ENCODE measurements at regions not wholly inside any gene's neighbourhood (a gene's known extent, or its start where the extent isn't known, plus 50 kb on each side); places are given as distances from the start of the nearest gene placed in this dataset.

- Mint-ChIP-seq H3K4me3 (no peak overlapping the region), H3K4me1 (ENCODE audit: low read depth) (no peaks in the 10 kb centered on the region), H3K36me3 (ENCODE audit: low read depth) (no peaks in the 10 kb centered on the region), H3K27me3 (peaks cover 3% of the 10 kb centered on the region), H3K27ac (no peak overlapping the region), H3K9me3 (no peaks in the 10 kb centered on the region)
Observed at GRCh38 chr6:147023581-147023980, 180.6 kb upstream of the STXBP5 start.

DNA sequence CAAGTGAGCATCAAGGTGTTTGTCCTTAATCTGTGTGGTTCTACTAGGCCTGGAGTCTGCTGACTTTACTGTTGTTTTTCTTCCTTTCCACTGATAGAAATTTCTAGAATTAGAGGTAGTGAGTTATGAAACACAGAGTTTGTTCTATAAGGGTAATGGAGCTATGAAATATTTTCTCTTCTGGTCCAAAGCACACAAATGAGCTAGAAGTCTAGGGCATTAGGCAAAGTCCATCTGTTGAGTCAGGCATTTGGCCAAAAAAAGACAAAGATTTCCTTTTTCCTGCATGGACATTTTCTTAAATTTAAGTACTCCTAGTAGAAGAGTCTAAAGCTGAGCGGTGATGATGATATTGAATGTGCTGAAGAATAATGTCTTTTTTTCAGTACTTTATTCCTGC lies 174.3 kb upstream of the STXBP5 start:
- no peak overlapping the region for H3K27ac Mint-ChIP-seq
- no peak overlapping the region for H3K4me3 Mint-ChIP-seq
- H3K27me3 Mint-ChIP-seq: peaks cover 3% of the 10 kb centered on the region
- no peaks in the 10 kb centered on the region for H3K4me1 Mint-ChIP-seq (ENCODE audit: low read depth)
- H3K9me3 Mint-ChIP-seq: no peaks in the 10 kb centered on the region
- no peaks in the 10 kb centered on the region for H3K36me3 Mint-ChIP-seq (ENCODE audit: low read depth)

DNA sequence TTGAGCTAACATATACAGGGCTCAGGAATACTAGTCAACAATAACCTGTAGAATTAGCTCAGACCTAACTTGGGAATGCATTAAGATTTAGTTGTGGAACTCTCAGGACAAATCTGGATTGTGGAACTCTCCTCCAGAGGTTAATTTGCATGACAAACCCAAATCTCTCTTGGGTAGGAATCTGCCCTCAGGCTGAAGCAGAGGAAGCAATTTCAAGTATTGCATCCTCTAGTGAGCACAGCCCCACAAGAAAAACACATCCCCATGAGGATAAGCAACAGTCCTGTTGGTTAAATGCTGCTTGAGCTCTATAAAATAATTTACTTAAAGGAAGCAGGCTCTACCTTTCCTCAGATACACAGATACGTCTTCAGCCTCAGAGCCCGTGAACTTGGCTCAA lies 170.9 kb upstream of the STXBP5 start:
- no peak overlapping the region for H3K27ac Mint-ChIP-seq
- no peak overlapping the region for H3K4me3 Mint-ChIP-seq
- no peaks in the 10 kb centered on the region for H3K27me3 Mint-ChIP-seq
- H3K4me1 Mint-ChIP-seq (ENCODE audit: low read depth): no peaks in the 10 kb centered on the region
- H3K9me3 Mint-ChIP-seq: no peaks in the 10 kb centered on the region
- no peaks in the 10 kb centered on the region for H3K36me3 Mint-ChIP-seq (ENCODE audit: low read depth)

DNA sequence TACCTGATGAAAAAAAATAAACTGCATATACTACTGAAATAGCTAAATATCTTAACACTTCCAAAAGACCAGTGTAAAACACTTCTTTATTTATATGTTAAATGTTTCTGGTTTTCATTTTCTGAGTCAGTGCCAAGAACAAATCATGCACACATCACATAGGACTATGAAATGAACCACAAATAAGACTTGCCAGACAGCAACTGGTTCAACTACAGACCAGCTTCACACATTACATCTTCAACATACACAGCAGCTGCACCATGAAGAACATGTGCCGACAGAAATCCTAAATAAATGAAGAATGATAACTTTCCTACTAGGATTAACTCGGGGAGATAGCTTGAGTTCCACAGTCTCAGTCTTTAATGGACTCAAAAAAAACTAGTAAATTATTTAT lies 168.3 kb upstream of the STXBP5 start:
- H3K27me3 Mint-ChIP-seq: no peaks in the 10 kb centered on the region
- H3K9me3 Mint-ChIP-seq: no peaks in the 10 kb centered on the region
- H3K27ac Mint-ChIP-seq: no peak overlapping the region
- no peak overlapping the region for H3K4me3 Mint-ChIP-seq
- H3K4me1 Mint-ChIP-seq (ENCODE audit: low read depth): no peaks in the 10 kb centered on the region
- no peaks in the 10 kb centered on the region for H3K36me3 Mint-ChIP-seq (ENCODE audit: low read depth)

- Mint-ChIP-seq H3K4me3 (no peak overlapping the region), H3K4me1 (ENCODE audit: low read depth) (no peaks in the 10 kb centered on the region), H3K9me3 (no peaks in the 10 kb centered on the region), H3K27ac (no peak overlapping the region), H3K36me3 (ENCODE audit: low read depth) (no peaks in the 10 kb centered on the region), H3K27me3 (no peaks in the 10 kb centered on the region)
Observed at GRCh38 chr6:147037881-147038280, 166.3 kb upstream of the STXBP5 start.

DNA sequence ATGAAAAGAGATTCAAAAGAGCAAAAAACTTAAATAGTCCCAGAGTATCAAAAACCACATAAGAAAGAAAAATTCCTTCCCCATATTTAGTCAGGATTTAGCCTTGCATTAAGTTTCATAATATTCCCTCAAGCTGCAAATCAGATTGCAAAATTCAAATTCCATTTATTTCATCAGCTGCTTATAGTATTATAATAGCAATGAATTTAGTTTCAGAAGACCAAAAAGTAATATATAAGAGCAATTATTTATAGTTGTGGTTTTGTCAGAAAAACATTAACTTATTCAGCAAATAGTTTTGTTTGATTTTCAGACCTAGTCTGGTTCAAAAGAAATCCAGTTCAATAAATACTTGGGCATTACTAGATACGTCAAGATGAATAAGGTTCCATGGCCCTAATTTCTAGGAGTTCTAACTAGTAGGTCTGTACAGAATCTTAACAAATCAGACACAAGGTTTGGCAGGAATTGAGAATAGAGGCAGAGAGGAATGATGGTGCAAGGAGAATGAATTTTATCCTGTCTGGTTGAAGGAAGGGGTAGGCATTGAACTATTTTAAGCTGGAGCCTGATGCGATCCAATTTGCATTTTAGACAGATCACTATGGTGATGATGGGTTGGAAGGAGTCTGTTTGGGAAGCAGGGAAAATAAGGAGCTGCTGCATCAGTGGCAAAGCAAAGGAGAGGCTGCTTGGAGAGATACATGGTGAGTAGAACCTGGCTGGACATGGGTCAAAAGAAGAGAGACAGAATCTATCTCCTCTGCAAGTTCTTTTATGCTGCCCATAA lies 163.9 kb upstream of the STXBP5 start:
- H3K36me3 Mint-ChIP-seq (ENCODE audit: low read depth): no peaks in the 10 kb centered on the region
- no peak overlapping the region for H3K27ac Mint-ChIP-seq
- no peaks in the 10 kb centered on the region for H3K4me1 Mint-ChIP-seq (ENCODE audit: low read depth)

DNA sequence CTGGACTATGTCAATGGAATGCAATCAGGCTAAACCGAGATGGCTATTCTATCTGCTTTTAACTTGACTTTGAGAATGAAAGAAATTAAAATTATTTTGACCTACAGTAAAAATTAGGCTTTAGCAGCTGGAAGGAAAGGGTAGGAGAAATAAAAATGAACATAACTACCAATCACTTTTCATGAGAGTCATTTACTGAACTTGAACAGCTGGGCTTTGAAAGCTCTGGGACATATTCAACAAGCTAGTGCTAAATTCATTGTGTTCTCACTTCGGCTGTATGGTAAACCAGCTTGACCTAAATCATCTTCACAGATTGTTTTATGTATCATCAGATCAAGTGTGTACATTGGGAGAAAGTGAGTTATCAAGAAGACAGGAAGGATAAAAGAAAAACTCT lies 161.5 kb upstream of the STXBP5 start:
- Mint-ChIP-seq H3K27me3 (no peaks in the 10 kb centered on the region), H3K9me3 (peaks cover 11% of the 10 kb centered on the region), H3K4me3 (no peak overlapping the region), H3K36me3 (ENCODE audit: low read depth) (no peaks in the 10 kb centered on the region), H3K27ac (no peak overlapping the region), H3K4me1 (ENCODE audit: low read depth) (no peaks in the 10 kb centered on the region)

More for the DNA sequence above, 163.9 kb upstream of the STXBP5 start:
- no peaks in the 10 kb centered on the region for H3K27me3 Mint-ChIP-seq
- no peak overlapping the region for H3K4me3 Mint-ChIP-seq
- H3K9me3 Mint-ChIP-seq: peaks cover 11% of the 10 kb centered on the region

DNA sequence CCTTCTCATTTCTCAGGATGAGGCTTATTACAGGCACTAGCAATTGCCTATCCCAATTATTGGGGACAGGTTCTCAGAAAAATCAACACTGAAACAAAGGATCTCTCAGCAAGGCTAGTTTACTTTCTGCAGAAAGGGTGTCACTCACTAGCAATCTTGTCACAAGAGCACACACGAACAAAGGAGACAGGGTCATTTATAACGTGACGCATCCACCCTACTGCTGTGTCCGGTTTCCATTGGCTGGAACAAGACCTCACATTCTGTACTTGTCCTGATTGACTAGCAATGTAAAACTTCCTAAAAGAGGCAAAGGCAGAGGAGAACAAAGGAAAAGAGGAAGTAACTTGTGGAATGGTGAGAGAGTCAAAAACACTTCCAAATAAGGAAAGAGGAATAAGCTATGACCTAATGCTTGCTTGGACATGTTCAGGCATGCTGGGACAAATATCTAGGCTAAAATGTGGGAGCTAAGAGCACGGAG lies 160.2 kb upstream of the STXBP5 start:
- H3K4me1 Mint-ChIP-seq (ENCODE audit: low read depth): no peaks in the 10 kb centered on the region
- H3K27me3 Mint-ChIP-seq: no peaks in the 10 kb centered on the region
- no peaks in the 10 kb centered on the region for H3K36me3 Mint-ChIP-seq (ENCODE audit: low read depth)
- no peak overlapping the region for H3K27ac Mint-ChIP-seq
- H3K9me3 Mint-ChIP-seq: peaks cover 11% of the 10 kb centered on the region
- no peak overlapping the region for H3K4me3 Mint-ChIP-seq

DNA sequence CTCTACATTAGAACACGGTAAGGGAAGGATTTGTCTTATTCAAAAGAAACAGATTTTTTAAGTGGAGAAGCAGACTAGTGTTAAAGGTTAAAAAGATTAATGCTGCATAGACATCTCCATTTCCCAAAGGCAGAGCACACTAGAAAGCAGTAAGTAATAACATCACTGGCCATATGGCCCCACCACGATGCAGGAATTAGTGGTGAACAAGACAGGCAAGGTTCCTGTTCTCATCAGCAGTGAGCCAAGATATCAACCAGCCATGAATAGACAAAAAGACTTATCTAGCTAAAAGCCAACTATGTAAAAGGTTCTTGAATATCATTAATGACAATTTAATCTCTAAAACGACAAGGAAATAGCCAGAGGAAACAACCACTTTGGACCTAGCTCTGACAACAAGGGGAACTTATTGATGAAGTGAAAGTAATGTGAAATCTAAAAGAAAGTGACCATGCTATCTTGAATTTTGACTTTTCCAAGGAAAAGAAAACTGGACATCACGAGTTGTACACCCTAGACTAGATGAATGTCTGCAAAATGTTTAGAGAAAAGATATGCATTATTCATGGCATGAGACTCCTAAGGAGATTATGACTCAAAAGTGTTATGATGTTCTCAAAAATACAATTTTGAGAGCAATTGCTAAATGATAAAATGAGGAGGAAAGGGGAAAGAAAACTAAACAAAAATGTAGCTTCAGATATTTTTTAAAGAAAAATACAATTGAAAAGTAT lies 157.9 kb upstream of the STXBP5 start:
- H3K4me1 Mint-ChIP-seq (ENCODE audit: low read depth): no peaks in the 10 kb centered on the region
- no peak overlapping the region for H3K4me3 Mint-ChIP-seq
- H3K36me3 Mint-ChIP-seq (ENCODE audit: low read depth): no peaks in the 10 kb centered on the region
- no peaks in the 10 kb centered on the region for H3K27me3 Mint-ChIP-seq
- no peak overlapping the region for H3K27ac Mint-ChIP-seq
- peaks cover 11% of the 10 kb centered on the region for H3K9me3 Mint-ChIP-seq

- Mint-ChIP-seq H3K9me3 (peaks cover 7% of the 10 kb centered on the region), H3K4me1 (ENCODE audit: low read depth) (no peaks in the 10 kb centered on the region), H3K4me3 (no peak overlapping the region), H3K36me3 (ENCODE audit: low read depth) (no peaks in the 10 kb centered on the region), H3K27ac (no peak overlapping the region), H3K27me3 (peaks cover 5% of the 10 kb centered on the region)
Observed at GRCh38 chr6:147048930-147049329, 155.3 kb upstream of the STXBP5 start.

DNA sequence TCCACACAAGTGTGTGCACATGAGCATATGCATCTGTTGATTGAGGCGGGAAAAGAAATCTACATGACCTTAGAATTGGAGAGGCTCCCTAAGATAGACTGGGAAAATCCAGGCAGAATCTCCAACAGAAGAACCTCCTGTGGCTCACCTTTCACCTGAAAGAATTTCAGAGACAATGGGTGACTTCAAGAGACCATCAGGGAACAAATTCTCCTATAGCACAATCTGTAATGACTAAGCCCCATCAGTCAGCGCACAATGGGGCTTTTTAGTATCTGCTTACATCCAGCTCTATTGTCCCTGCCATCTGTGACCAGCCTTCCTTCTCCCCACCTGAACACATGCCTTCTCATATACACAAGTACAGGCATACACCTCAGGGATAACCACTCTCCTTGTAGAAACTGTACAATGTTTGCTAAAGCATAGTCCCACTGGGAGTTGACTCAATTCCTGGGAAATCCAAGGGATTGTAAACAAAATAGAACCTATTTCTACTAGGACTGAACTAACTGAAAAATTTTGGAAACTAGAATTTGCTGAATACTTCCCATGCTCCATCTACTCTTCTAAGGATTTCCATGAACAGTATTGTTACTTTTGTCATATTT lies 150.8 kb upstream of the STXBP5 start:
- peaks cover 5% of the 10 kb centered on the region for H3K27me3 Mint-ChIP-seq
- H3K9me3 Mint-ChIP-seq: no peaks in the 10 kb centered on the region
- no peak overlapping the region for H3K4me3 Mint-ChIP-seq
- no peaks in the 10 kb centered on the region for H3K36me3 Mint-ChIP-seq (ENCODE audit: low read depth)
- no peak overlapping the region for H3K27ac Mint-ChIP-seq
- peaks cover 17% of the 10 kb centered on the region for H3K4me1 Mint-ChIP-seq (ENCODE audit: low read depth)

- peaks cover 5% of the 10 kb centered on the region for H3K27me3 Mint-ChIP-seq
Observed at GRCh38 chr6:147054158-147054557, 150.1 kb upstream of the STXBP5 start.

DNA sequence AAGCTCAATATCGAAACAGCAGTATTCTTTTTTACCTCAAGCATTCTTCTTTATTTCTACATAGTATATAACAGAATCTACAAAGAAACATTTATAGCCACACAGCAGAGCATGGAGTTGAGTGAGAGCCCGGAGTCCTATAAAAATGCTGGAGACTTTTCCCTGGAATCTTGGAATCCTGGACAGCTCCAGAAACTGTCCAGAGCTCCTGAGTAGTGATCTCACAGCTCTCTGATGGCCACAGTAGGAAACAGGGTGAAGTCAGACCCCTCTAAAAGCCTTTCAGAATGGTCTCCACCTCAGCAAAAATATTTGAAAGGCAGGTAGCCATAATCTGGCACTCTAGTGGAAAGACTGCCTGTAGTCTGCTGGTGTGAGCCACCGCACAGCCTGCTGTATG lies 149.3 kb upstream of the STXBP5 start:
- H3K27ac Mint-ChIP-seq: no peak overlapping the region

More at GRCh38 chr6:147054158-147054557, 150.1 kb upstream of the STXBP5 start:
- Mint-ChIP-seq H3K36me3 (ENCODE audit: low read depth) (no peaks in the 10 kb centered on the region), H3K9me3 (no peaks in the 10 kb centered on the region), H3K27ac (no peak overlapping the region), H3K4me3 (no peak overlapping the region), H3K4me1 (ENCODE audit: low read depth) (peaks cover 17% of the 10 kb centered on the region)

DNA sequence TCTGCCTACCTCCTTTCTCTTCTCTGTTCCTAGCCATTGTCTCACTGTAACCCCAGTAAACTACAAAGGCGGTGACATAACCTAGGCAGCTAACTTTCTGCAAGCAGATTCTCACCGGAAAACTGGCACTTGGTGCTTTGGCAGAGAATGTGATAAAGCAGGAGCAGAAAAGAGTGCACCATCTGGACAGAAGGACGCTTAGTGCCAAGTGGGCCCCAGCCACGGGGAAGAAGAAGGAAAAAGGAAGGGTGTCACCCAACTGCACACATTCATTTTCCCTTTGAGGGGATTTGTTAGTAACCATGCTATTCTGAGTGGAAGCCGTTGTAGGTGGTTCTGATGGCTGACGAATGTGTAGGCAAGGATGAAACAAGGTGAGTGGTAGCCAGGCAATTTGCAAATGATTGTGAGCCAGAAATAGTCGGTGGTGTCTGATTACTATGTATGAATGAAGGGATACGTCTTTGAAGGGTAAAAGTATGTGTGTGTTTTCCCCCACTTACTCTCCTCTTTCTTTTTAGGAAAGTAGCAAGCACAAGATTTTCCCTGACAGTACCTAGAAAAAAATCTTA lies 148.3 kb upstream of the STXBP5 start:
- no peak overlapping the region for H3K4me3 Mint-ChIP-seq
- peaks cover 17% of the 10 kb centered on the region for H3K4me1 Mint-ChIP-seq (ENCODE audit: low read depth)
- H3K27ac Mint-ChIP-seq: peak overlapping the region; percentile 56
- no peaks in the 10 kb centered on the region for H3K36me3 Mint-ChIP-seq (ENCODE audit: low read depth)
- H3K9me3 Mint-ChIP-seq: no peaks in the 10 kb centered on the region
- H3K27me3 Mint-ChIP-seq: peaks cover 5% of the 10 kb centered on the region

More for the DNA sequence above, 149.3 kb upstream of the STXBP5 start:
- Mint-ChIP-seq H3K27me3 (peaks cover 5% of the 10 kb centered on the region), H3K36me3 (ENCODE audit: low read depth) (no peaks in the 10 kb centered on the region), H3K9me3 (no peaks in the 10 kb centered on the region), H3K4me3 (no peak overlapping the region), H3K4me1 (ENCODE audit: low read depth) (peaks cover 17% of the 10 kb centered on the region)

DNA sequence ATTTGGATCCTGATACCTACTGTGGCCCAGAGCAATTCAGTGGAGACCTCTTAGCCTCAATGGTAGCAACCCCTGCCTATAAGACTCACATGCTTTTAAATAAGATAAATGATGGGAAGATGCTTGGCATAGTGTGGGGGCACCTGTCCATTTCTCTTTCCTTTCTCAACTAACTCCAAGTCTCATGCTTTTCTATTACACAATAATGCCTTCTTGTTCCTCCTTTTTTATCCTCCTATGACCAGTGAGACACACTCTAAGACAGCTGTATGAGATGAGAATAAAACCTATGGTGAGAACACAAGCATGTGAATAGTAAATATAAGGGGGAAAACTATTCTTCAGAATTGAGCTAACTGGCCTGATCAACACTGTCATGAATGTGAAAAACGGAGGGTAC lies 147.0 kb upstream of the STXBP5 start:
- H3K4me1 Mint-ChIP-seq (ENCODE audit: low read depth): peaks cover 17% of the 10 kb centered on the region
- H3K9me3 Mint-ChIP-seq: no peaks in the 10 kb centered on the region
- H3K27me3 Mint-ChIP-seq: peaks cover 2% of the 10 kb centered on the region
- H3K4me3 Mint-ChIP-seq: no peak overlapping the region
- no peaks in the 10 kb centered on the region for H3K36me3 Mint-ChIP-seq (ENCODE audit: low read depth)
- H3K27ac Mint-ChIP-seq: no peak overlapping the region
